Tibial nerve (tissue), 4 donors: ENCODE measurements at regions not wholly inside any gene's neighbourhood (a gene's known extent, or its start where the extent isn't known, plus 50 kb on each side); places are given as distances from the start of the nearest gene placed in this dataset.

Experiments
- DNase-seq, 2 donors: peaks; one replicate each; pipeline ENCODE4 v3.0.0-alpha.2; 2019; ENCODE audit warnings: low spot score in 2 of 2
- H3K27ac ChIP-seq, 4 donors: fragments of 200-600 bp; sonication (generic) in 3 of 4; one replicate each; pipeline ENCODE4 v1.5.1; 2017 to 2019; ENCODE audit warnings: mild to moderate bottlenecking in 1 of 4
- H3K27me3 ChIP-seq, 2 donors: fragments of 200-600 bp; sonication (generic) in 1 of 2; one replicate each; pipeline versions ENCODE4 v1.5.1 to v1.6.0; 2017 to 2019
- H3K36me3 ChIP-seq, 3 donors: fragments of 200-600 bp; sonication (generic); one replicate each; pipeline ENCODE4 v1.5.1; 2018 to 2019
- H3K4me1 ChIP-seq, 4 donors: fragments of 200-600 bp; sonication (generic) in 3 of 4; one replicate each; pipeline ENCODE4 v1.5.1; 2017 to 2019
- H3K4me3 ChIP-seq, 4 donors: fragments of 200-600 bp; sonication (generic) in 3 of 4; one replicate each; pipeline ENCODE4 v1.5.1; 2017 to 2019; ENCODE audit warnings: mild to moderate bottlenecking in 1 of 4, moderate library complexity in 1 of 4
- H3K9me3 ChIP-seq, 4 donors: fragments of 200-600 bp; sonication (generic) in 3 of 4; one replicate each; pipeline ENCODE4 v1.5.1; 2017 to 2019
- CTCF ChIP-seq, 5 experiments: fragments of 200-600 bp in 3 of 5; fragments of 450-650 bp in 2 of 5; sonication (generic) in 3 of 5; IDR thresholded peaks; one replicate each; pipeline ENCODE4 v1.5.1; 2016 to 2019; ENCODE audit warnings: antibody characterized with exemption in 5 of 5, mild to moderate bottlenecking in 3 of 5, moderate library complexity in 2 of 5
- EP300 ChIP-seq, 2 donors: sonication (generic); formaldehyde crosslinking; IDR thresholded peaks; one replicate each; pipeline ENCODE4 v1.6.1; 2017; ENCODE audit warnings: antibody characterized with exemption in 2 of 2, mild to moderate bottlenecking in 1 of 2
- POLR2A ChIP-seq, 2 donors: fragments of 450-650 bp; IDR thresholded peaks; one replicate each; pipeline ENCODE4 v1.6.1; 2017; ENCODE audit warnings: antibody characterized with exemption in 2 of 2, mild to moderate bottlenecking in 2 of 2, moderate library complexity in 2 of 2
- WGBS, 2 donors: methylation state at CpG; one replicate each; pipeline ENCODE4 v1.1.5; 2018; 5-methylcytosine and 5-hydroxymethylcytosine counted together

DNA sequence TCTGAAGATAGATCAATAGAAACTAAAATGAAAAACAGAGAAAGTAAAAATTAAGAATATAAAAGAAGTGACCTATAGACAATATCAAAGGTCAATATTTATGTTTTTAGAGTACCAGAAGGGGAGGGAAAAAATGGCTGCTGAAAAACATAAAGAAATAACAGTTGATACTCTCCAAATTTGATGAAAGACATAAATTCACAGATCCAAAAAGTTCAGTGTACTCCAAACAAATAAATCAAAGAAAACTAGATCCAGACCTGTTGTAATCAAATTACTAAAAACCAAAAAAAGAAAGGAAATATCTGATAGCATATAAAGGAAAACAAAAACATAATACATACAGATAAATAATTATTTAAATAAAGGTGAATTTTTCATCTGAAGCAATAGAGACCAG, 1689.1 kb upstream of the TMEFF2 start:
- no peaks in the 10 kb centered on the region for H3K4me1 ChIP-seq
- no peak overlapping the region for H3K27ac ChIP-seq
- TF ChIP-seq CTCF (IDR thresholded peaks at IDR 0.05) = no peak
- TF ChIP-seq POLR2A (IDR thresholded peaks at IDR 0.05) = no peak
- no peak for TF ChIP-seq EP300 (IDR thresholded peaks at IDR 0.05)
- H3K9me3 ChIP-seq = peaks cover 0 to 5% (median 0%) of the 10 kb centered on the region in 4 donors
- H3K36me3 ChIP-seq = no peaks in the 10 kb centered on the region
- no peak for DNase-seq
- H3K27me3 ChIP-seq = no peaks in the 10 kb centered on the region
- no peak overlapping the region for H3K4me3 ChIP-seq

GRCh38 chr2:193876980-193877379, 1682.2 kb upstream of the TMEFF2 start:
- Histone ChIP-seq H3K4me1 (no peaks in the 10 kb centered on the region), H3K27ac (no peak overlapping the region), H3K4me3 (no peak overlapping the region), H3K9me3 (peaks cover 0 to 5% (median 0%) of the 10 kb centered on the region in 4 donors), H3K27me3 (no peaks in the 10 kb centered on the region), H3K36me3 (no peaks in the 10 kb centered on the region)
- TF ChIP-seq CTCF (IDR thresholded peaks at IDR 0.05) (no peak), POLR2A (IDR thresholded peaks at IDR 0.05) (no peak), EP300 (IDR thresholded peaks at IDR 0.05) (no peak)
- WGBS, 2 donors = 93 to 96% methylated on average over 5 of the region's 5 CpGs
- no peak for DNase-seq

- H3K4me1 ChIP-seq = no peaks in the 10 kb centered on the region
- no peak overlapping the region for H3K4me3 ChIP-seq
- 39 to 41% methylated on average over 4 of the region's 4 CpGs for WGBS, 2 donors
- H3K27ac ChIP-seq = no peak overlapping the region
- no peak for TF ChIP-seq EP300 (IDR thresholded peaks at IDR 0.05)
- no peak for TF ChIP-seq CTCF (IDR thresholded peaks at IDR 0.05)
- no peak for TF ChIP-seq POLR2A (IDR thresholded peaks at IDR 0.05)
- H3K27me3 ChIP-seq = no peaks in the 10 kb centered on the region
- H3K9me3 ChIP-seq = peaks cover 0 to 10% (median 0%) of the 10 kb centered on the region in 4 donors
- no peaks in the 10 kb centered on the region for H3K36me3 ChIP-seq
- no peak for DNase-seq
Observed at GRCh38 chr2:193869564-193869963, 1674.8 kb upstream of the TMEFF2 start.

- no peak for DNase-seq
- Histone ChIP-seq H3K27me3 (no peaks in the 10 kb centered on the region), H3K4me3 (no peak overlapping the region), H3K4me1 (no peaks in the 10 kb centered on the region), H3K27ac (no peak overlapping the region), H3K36me3 (no peaks in the 10 kb centered on the region), H3K9me3 (peaks cover 0 to 10% (median 0%) of the 10 kb centered on the region in 4 donors)
- WGBS, 2 donors = 80 to 82% methylated on average over 9 of the region's 9 CpGs
- no peak for TF ChIP-seq POLR2A (IDR thresholded peaks at IDR 0.05)
- TF ChIP-seq EP300 (IDR thresholded peaks at IDR 0.05) = no peak
- TF ChIP-seq CTCF (IDR thresholded peaks at IDR 0.05) = no peak
Observed at GRCh38 chr2:193868833-193869232, 1674.1 kb upstream of the TMEFF2 start.

GRCh38 chr2:193868132-193868531, 1673.4 kb upstream of the TMEFF2 start:
- Histone ChIP-seq H3K27ac (no peak overlapping the region), H3K4me1 (no peaks in the 10 kb centered on the region), H3K36me3 (no peaks in the 10 kb centered on the region), H3K27me3 (no peaks in the 10 kb centered on the region), H3K9me3 (peaks cover 0 to 10% (median 0%) of the 10 kb centered on the region in 4 donors), H3K4me3 (no peak overlapping the region)
- TF ChIP-seq POLR2A (IDR thresholded peaks at IDR 0.05) = no peak
- no peak for TF ChIP-seq CTCF (IDR thresholded peaks at IDR 0.05)
- no peak for TF ChIP-seq EP300 (IDR thresholded peaks at IDR 0.05)
- WGBS, 2 donors = 89 to 94% methylated on average over 4 to 5 of the region's 5 CpGs
- no peak for DNase-seq
